AG09309 (cell line): ENCODE measurements at regions not wholly inside any gene's neighbourhood (a gene's known extent, or its start where the extent isn't known, plus 50 kb on each side); places are given as distances from the start of the nearest gene placed in this dataset.
"Not testable (repeated sequence)": the region's sequence is repeated elsewhere in the genome, so short reads cannot be mapped to it uniquely, and the experiment has no call there.

Experiments used
- DNase-seq: peaks from one replicate; pipeline ENCODE4 v3.0.0-alpha.2; 2010; ENCODE audit warnings: low read depth
- H3K4me3 ChIP-seq: 2 replicates; pipeline ENCODE4 v1.5.1; 2011; ENCODE audit warnings: mild to moderate bottlenecking, low read depth, low read length, moderate library complexity; ENCODE audit not compliant: control insufficient read depth
- TF ChIP-seq, protein P1 (sequence below): IDR thresholded peaks from 2 replicates; pipeline ENCODE4 v1.5.1; 2011; ENCODE audit warnings: mild to moderate bottlenecking, low read depth, low read length, inconsistent platforms; ENCODE audit not compliant: insufficient read depth, control insufficient read depth; ENCODE audit errors: missing control alignments

DNA sequence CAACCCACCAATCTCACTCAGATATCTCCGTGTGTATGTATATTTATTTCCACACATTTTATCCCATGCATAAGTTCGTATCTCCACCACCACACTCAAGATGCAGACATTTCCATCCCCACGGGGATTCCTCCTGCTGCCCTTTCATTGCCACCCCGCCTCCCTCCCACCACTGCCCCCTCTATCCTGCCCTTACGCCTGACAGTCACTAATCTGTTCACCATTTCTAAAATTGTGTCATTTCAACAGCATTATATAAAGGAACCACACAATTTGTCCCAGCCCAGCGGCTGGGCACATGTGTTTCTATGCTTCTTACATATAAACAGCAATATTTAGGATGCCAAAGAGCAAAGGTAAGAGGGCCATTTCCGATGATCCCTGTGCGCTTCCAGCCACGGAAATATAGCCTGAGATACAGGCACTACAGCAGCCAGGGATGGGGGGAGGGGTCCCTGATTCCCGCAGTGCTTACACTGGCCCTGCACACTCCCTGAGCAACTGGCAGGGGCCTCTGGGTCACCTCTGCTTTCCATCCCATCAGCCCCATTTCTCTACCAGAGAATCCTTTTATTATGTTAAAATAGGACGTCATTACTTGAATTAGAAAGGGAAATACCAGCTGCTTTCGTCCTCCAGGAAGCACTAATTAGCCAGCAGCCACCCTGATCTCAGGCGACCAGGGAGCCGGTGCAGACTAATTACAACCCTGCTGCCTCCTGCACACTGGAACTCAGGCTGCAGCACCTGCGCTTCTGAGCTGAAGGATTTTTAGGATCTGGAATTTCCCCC, 372.0 kb upstream of the ATP10A start:
- H3K4me3 ChIP-seq: no peak overlapping the region
- no peak for DNase-seq
- TF ChIP-seq, protein P1, sequence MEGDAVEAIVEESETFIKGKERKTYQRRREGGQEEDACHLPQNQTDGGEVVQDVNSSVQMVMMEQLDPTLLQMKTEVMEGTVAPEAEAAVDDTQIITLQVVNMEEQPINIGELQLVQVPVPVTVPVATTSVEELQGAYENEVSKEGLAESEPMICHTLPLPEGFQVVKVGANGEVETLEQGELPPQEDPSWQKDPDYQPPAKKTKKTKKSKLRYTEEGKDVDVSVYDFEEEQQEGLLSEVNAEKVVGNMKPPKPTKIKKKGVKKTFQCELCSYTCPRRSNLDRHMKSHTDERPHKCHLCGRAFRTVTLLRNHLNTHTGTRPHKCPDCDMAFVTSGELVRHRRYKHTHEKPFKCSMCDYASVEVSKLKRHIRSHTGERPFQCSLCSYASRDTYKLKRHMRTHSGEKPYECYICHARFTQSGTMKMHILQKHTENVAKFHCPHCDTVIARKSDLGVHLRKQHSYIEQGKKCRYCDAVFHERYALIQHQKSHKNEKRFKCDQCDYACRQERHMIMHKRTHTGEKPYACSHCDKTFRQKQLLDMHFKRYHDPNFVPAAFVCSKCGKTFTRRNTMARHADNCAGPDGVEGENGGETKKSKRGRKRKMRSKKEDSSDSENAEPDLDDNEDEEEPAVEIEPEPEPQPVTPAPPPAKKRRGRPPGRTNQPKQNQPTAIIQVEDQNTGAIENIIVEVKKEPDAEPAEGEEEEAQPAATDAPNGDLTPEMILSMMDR: no peak

DNA sequence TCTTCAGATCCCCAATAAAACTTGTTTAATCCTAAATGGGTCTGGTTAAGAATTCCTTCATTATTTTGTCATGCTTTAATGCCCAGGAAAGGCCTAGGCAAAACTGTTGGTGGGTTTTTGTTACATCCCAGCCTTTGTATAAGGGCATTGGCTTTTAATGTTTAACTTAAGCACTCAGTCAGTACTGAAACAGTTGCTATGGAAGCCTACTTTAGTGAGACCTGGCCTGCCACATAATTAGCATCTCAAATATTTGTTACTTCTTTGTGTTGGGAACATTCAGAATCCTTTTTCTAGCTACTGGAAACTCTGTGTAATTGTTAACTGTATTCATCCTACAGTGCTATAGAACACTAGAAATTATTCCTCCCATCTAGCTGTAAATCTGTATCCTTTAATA, 369.6 kb upstream of the ATP10A start:
- H3K4me3 ChIP-seq: no peak overlapping the region
- TF ChIP-seq, protein P1: no peak
- no peak for DNase-seq

DNA sequence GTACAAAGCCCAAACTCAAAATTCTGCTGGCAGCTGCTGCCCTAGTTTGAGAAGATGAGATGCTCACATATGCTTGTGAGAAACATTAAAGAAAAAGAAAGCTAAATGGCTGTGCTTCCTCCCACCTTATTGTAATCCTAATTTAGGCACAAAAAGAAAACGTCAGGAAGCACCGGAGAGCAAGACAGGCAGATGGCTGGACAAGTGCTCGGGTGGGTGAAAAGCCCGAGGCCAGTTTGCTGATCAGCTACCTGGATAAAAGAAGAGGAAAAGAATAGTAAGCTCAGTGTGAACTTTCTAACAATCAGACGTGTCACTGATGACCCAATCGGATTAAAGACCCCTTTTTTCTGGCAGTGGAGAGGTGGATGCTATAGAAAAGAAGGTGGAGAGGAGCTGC, 368.0 kb upstream of the ATP10A start:
- H3K4me3 ChIP-seq: no peak overlapping the region
- no peak for DNase-seq
- TF ChIP-seq, protein P1: no peak

DNA sequence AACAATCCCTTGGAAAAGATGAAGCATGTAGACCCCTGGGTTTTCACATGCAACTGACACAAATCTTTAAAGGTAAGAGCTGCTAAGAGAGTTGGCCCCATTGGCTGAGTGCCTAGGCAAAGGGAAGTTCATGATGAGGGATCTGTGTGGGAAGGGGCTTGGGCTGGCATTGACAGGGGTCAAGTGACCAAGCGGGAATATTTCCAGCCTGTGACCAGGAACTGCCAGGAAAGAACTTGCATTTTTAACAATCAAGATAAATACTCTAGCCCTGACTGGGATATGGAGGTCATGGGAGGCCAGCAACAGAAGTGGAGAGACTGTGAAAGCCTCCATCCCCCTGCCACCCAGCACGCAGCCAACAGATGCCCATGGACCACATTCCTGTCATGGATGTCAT, 361.1 kb upstream of the ATP10A start:
- DNase-seq: no peak
- no peak overlapping the region for H3K4me3 ChIP-seq
- TF ChIP-seq, protein P1: no peak

DNA sequence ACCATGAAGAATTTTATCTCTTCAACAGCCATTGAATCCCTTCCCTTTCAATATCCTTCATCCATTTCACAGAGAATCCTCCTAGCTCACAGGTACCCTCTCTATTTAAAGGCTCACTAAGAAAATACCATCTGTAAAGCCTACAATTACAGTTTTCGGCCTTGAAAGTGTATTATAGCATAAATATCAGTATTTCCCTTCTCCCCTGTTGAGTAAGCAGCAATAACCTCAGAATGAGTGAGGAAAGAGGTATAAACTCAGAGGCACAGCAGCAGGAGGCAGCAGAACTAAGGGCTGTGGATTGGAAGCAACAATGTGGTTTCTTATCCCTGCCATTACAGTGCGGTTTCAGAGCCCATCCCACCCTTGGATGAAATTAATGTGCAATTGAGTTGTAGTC, 360.6 kb upstream of the ATP10A start:
- DNase-seq: no peak
- TF ChIP-seq, protein P1: no peak
- no peak overlapping the region for H3K4me3 ChIP-seq

DNA sequence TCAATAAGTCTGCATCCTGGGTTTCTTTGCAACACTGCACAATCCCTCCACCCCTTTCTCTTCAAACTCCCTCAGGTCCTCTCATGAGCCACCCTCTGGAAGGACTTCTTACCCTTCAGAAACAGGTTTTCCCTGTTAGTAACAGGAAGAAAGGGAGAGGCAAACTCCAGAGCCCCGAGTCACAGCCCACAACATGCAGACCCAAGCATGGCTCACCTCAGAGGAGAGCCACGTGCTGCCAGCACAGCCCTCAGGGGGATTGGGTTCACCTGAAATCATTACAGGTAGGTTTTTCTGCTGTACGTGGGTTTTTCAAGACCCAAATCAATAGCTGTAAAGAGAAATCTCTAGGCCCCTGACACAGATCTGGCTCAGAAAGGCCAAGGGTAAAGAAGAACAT, 359.7 kb upstream of the ATP10A start:
- TF ChIP-seq, protein P1: no peak
- no peak overlapping the region for H3K4me3 ChIP-seq
- DNase-seq: no peak

DNA sequence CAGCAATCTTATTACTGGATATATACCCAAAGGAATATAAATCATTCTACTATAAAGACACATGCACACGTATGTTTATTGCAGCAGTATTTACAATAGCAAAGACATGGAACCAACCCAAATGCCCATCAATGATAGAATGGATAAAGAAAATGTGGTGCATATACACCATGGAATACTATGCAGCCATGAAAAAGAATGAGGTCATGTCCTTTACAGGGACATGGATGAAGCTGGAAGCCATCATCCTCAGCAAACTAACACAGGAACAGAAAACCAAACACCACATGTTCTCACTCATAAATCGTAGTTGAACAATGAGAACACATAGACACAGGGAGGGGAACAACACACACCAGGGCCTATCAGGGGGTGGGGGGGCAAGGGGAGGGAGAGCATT, 353.9 kb upstream of the ATP10A start:
- H3K4me3 ChIP-seq, DNase-seq: not testable (repeated sequence)
